ENCODE measurements at regions not wholly inside any gene's neighbourhood (a gene's known extent, or its start where the extent isn't known, plus 50 kb on each side); places are given as distances from the start of the nearest gene placed in this dataset.

DNA sequence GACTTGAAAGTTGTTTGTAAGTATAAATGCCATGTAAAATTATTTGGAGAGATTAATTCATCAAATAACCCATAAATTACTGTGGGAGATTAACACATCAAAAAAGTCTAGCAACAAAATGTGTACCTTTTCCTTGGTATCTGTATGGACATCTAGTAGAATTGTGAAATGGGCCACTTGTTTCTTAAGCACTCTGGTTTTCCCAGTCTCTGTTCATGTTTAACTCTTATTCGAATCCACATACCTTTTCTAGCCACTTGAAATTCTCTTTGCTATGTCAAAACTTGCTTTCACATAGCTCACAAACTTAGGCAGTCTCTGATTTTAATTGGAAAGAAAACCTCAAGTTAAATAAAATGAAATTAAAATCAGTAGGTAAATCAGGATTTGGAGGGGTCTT is 470.6 kb downstream of the LMO7 start:
- no peaks in the 10 kb centered on the region for H3K4me1 ChIP-seq
- H3K27ac ChIP-seq = no peak overlapping the region
- TF ChIP-seq POLR2A (IDR thresholded peaks at IDR 0.05) = no peak
- TF ChIP-seq, protein P1, sequence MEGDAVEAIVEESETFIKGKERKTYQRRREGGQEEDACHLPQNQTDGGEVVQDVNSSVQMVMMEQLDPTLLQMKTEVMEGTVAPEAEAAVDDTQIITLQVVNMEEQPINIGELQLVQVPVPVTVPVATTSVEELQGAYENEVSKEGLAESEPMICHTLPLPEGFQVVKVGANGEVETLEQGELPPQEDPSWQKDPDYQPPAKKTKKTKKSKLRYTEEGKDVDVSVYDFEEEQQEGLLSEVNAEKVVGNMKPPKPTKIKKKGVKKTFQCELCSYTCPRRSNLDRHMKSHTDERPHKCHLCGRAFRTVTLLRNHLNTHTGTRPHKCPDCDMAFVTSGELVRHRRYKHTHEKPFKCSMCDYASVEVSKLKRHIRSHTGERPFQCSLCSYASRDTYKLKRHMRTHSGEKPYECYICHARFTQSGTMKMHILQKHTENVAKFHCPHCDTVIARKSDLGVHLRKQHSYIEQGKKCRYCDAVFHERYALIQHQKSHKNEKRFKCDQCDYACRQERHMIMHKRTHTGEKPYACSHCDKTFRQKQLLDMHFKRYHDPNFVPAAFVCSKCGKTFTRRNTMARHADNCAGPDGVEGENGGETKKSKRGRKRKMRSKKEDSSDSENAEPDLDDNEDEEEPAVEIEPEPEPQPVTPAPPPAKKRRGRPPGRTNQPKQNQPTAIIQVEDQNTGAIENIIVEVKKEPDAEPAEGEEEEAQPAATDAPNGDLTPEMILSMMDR (IDR thresholded peaks at IDR 0.05) = no peak
- H3K4me3 ChIP-seq = no peak overlapping the region
- H3K27me3 ChIP-seq = no peaks in the 10 kb centered on the region
- H3K9me3 ChIP-seq = no peaks in the 10 kb centered on the region
- H3K36me3 ChIP-seq = no peaks in the 10 kb centered on the region
- DNase-seq = no peak

- Histone ChIP-seq H3K27me3 (no peaks in the 10 kb centered on the region), H3K36me3 (no peaks in the 10 kb centered on the region), H3K4me3 (no peak overlapping the region), H3K27ac (no peak overlapping the region), H3K9me3 (no peaks in the 10 kb centered on the region), H3K4me1 (no peaks in the 10 kb centered on the region)
- no peak for DNase-seq
- TF ChIP-seq, protein P1 (IDR thresholded peaks at IDR 0.05) = no peak
- TF ChIP-seq POLR2A (IDR thresholded peaks at IDR 0.05) = no peak
Observed at GRCh38 chr13:76094645-76095044, 458.5 kb downstream of the LMO7 start.

GRCh38 chr13:76091076-76091475 is 454.9 kb downstream of the LMO7 start:
- peaks cover 0 to 7% (median 0%) of the 10 kb centered on the region in 4 donors for H3K9me3 ChIP-seq
- no peaks in the 10 kb centered on the region for H3K27me3 ChIP-seq
- no peak for DNase-seq
- H3K4me3 ChIP-seq = no peak overlapping the region
- TF ChIP-seq, protein P1 (IDR thresholded peaks at IDR 0.05) = no peak
- TF ChIP-seq POLR2A (IDR thresholded peaks at IDR 0.05) = no peak
- H3K27ac ChIP-seq = no peak overlapping the region
- no peaks in the 10 kb centered on the region for H3K4me1 ChIP-seq
- H3K36me3 ChIP-seq = no peaks in the 10 kb centered on the region

GRCh38 chr13:76086729-76087128 is 450.6 kb downstream of the LMO7 start:
- no peak overlapping the region for H3K27ac ChIP-seq
- H3K27me3 ChIP-seq = no peaks in the 10 kb centered on the region
- no peak for DNase-seq
- no peaks in the 10 kb centered on the region for H3K36me3 ChIP-seq
- TF ChIP-seq, protein P1 (IDR thresholded peaks at IDR 0.05) = no peak
- no peak for TF ChIP-seq POLR2A (IDR thresholded peaks at IDR 0.05)
- peaks cover 0 to 7% (median 0%) of the 10 kb centered on the region in 4 donors for H3K9me3 ChIP-seq
- H3K4me1 ChIP-seq = no peaks in the 10 kb centered on the region
- H3K4me3 ChIP-seq = no peak overlapping the region

- DNase-seq = no peak
- H3K4me3 ChIP-seq = no peak overlapping the region
- no peaks in the 10 kb centered on the region for H3K36me3 ChIP-seq
- no peaks in the 10 kb centered on the region for H3K27me3 ChIP-seq
- TF ChIP-seq, protein P1 (IDR thresholded peaks at IDR 0.05) = no peak
- no peak for TF ChIP-seq POLR2A (IDR thresholded peaks at IDR 0.05)
- H3K4me1 ChIP-seq = no peaks in the 10 kb centered on the region
- H3K27ac ChIP-seq = no peak overlapping the region
- H3K9me3 ChIP-seq = peaks cover 0 to 4% (median 0%) of the 10 kb centered on the region in 4 donors
Observed at GRCh38 chr13:76067850-76068249, 431.7 kb downstream of the LMO7 start.

- Histone ChIP-seq H3K9me3 (no peaks in the 10 kb centered on the region), H3K4me3 (no peak overlapping the region), H3K27ac (no peak overlapping the region), H3K4me1 (no peaks in the 10 kb centered on the region), H3K27me3 (no peaks in the 10 kb centered on the region), H3K36me3 (no peaks in the 10 kb centered on the region)
- TF ChIP-seq, protein P1 (IDR thresholded peaks at IDR 0.05) = no peak
- TF ChIP-seq POLR2A (IDR thresholded peaks at IDR 0.05) = no peak
- DNase-seq = no peak
Observed at GRCh38 chr13:76053181-76053580, 417.1 kb downstream of the LMO7 start.

All from Peyer's patch (tissue), 4 donors.